Astrocyte (in vitro differentiated cells and primary cell): ENCODE measurements at regions not wholly inside any gene's neighbourhood (a gene's known extent, or its start where the extent isn't known, plus 50 kb on each side); places are given as distances from the start of the nearest gene placed in this dataset.

Experiments used
- CTCF ChIP-seq: IDR thresholded peaks from 2 replicates; pipeline ENCODE4 v1.5.1; 2011; ENCODE audit warnings: low read depth, mild to moderate bottlenecking, inconsistent platforms, low read length, moderate library complexity; ENCODE audit not compliant: insufficient read depth
- EZH2 ChIP-seq: IDR thresholded peaks from 2 replicates; pipeline ENCODE4 v1.6.1; 2012; ENCODE audit warnings: mild to moderate bottlenecking, low read length, inconsistent platforms; ENCODE audit not compliant: insufficient read depth

DNA sequence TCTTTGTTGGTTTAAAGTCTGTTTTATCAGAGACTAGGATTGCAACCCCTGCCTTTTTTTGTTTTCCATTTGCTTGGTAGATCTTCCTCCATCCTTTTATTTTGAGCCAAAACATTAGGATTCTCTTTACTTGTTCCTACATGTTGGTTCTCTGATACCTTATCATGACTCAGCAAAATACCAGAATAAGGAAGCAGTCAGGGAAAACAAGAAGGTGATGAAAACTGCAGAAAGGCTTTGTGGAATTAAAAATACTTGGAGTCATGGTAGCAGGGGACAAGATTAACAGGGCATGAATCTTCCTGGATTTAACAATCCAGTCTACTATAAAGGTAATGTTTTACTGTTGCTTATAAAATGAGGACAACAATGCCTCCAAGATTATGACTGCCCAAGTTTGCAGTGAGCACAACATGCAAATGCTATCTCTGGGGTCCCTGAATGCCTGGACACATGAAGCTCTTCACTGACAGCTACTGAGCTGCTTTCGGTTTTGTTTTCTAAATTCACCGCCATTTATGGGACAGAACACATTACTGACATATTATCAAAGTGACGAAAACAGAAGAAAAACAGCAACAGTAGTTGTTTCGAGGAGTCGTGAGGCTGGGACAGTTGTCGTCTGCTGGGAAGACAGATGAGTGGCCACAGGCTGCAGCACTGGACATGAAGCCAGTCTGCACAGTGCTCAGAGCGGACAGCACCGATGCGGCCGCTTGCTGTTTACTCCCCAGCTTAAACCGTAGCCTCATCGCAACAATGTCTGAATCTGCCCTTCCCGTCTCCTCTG, 174.5 kb upstream of the DKK2 start:
- TF ChIP-seq CTCF: no peak
- TF ChIP-seq EZH2: no peak
